IMR-90 (cell line): ENCODE measurements at regions not wholly inside any gene's neighbourhood (a gene's known extent, or its start where the extent isn't known, plus 50 kb on each side); places are given as distances from the start of the nearest gene placed in this dataset.
A peak's percentile ranks its signal among the peaks of the same experiment; 100 is the strongest.

Experiments
- ATAC-seq: fragments of 200-7000 bp; cut with Tn5 transposase; 2 replicates; pipeline ENCODE4 v1.9.1; 2020; ENCODE audit warnings: low read depth, mild to moderate bottlenecking, moderate library complexity
- BruUV-seq: library from RNA; stranded (reverse); fragments of 400-500 nt; replicated peaks from 2 replicates; lab custom pipeline; 2021; lab: Mats Ljungman, UMichigan
- CTCF ChIA-PET: fragments of 300-600 bp; formaldehyde crosslinking; extraction: SDS; loops from one replicate; lab custom pipeline; 2021; ENCODE audit warnings: antibody characterized with exemption; lab: Yijun Ruan, JAX
- POLR2A ChIA-PET: fragments of 300-600 bp; sonication (Branson Sonifier 250); formaldehyde crosslinking; loops from one replicate; lab custom pipeline; 2022; ENCODE audit warnings: antibody characterized with exemption; ENCODE audit not compliant: unreplicated experiment; lab: Charles Lee
- DNase-seq: peaks from one replicate; pipeline ENCODE4 v3.0.0; 2013
- H2AFZ ChIP-seq: replicated peaks from 2 replicates; pipeline ENCODE3; 2013; ENCODE audit warnings: low read length, mild to moderate bottlenecking; ENCODE audit not compliant: poor library complexity
- H2AK5ac ChIP-seq: 2 replicates; pipeline ENCODE4 v1.6.1; 2013; ENCODE audit warnings: low read depth, low read length, inconsistent platforms
- H2AK9ac ChIP-seq: replicated peaks from 2 replicates; pipeline ENCODE3; 2013; ENCODE audit warnings: mild to moderate bottlenecking, low read depth, low read length, moderate library complexity; ENCODE audit not compliant: poor library complexity
- H2BK120ac ChIP-seq: 2 replicates; pipeline ENCODE4 v1.6.1; 2013; ENCODE audit warnings: low read depth, low read length, inconsistent platforms
- H2BK15ac ChIP-seq: 3 replicates; pipeline ENCODE4 v1.6.1; 2013; ENCODE audit warnings: low read depth, low read length, inconsistent platforms
- H2BK20ac ChIP-seq: 2 replicates; pipeline ENCODE4 v1.6.1; 2013; ENCODE audit warnings: low read depth, mild to moderate bottlenecking, inconsistent platforms, low read length, moderate library complexity
- H2BK5ac ChIP-seq: 2 replicates; pipeline ENCODE4 v1.6.1; 2013; ENCODE audit warnings: mild to moderate bottlenecking, low read depth, low read length, inconsistent platforms; ENCODE audit not compliant: poor library complexity, severe bottlenecking
- H3K14ac ChIP-seq: replicated peaks from 2 replicates; pipeline ENCODE4 v1.6.1; 2013; ENCODE audit warnings: low read depth, low read length, inconsistent platforms
- H3K18ac ChIP-seq: 2 replicates; pipeline ENCODE4 v1.6.1; 2013; ENCODE audit warnings: low read depth, low read length, control low read depth
- H3K23ac ChIP-seq: 2 replicates; pipeline ENCODE4 v1.6.1; 2013; ENCODE audit warnings: low read depth, low read length, inconsistent platforms
- H3K27ac ChIP-seq: 2 replicates; pipeline ENCODE4 v1.5.1; 2013; ENCODE audit warnings: mild to moderate bottlenecking, control low read depth, low read length; ENCODE audit not compliant: insufficient read depth
- H3K27me3 ChIP-seq: 2 replicates; pipeline ENCODE4 v1.6.1; 2013; ENCODE audit warnings: low read length; ENCODE audit not compliant: control insufficient read depth, insufficient read depth
- H3K36me3 ChIP-seq: 2 replicates; pipeline ENCODE4 v1.6.1; 2013; ENCODE audit warnings: low read length, mixed read lengths; ENCODE audit not compliant: control insufficient read depth, insufficient read depth
- H3K4ac ChIP-seq: 2 replicates; pipeline ENCODE4 v1.6.1; 2013; ENCODE audit warnings: low read depth, low read length, inconsistent platforms
- H3K4me1 ChIP-seq: 2 replicates; pipeline ENCODE4 v1.6.1; 2013; ENCODE audit warnings: low read length, mixed read lengths; ENCODE audit not compliant: control insufficient read depth, insufficient read depth
- H3K4me2 ChIP-seq: 2 replicates; pipeline ENCODE4 v1.6.1; 2013; ENCODE audit warnings: low read depth, mild to moderate bottlenecking, control low read depth, low read length, moderate library complexity
- H3K4me3 ChIP-seq: 2 replicates; pipeline ENCODE4 v1.5.1; 2013; ENCODE audit warnings: low read depth, mild to moderate bottlenecking, control low read depth, low read length, moderate library complexity; ENCODE audit not compliant: insufficient read depth
- H3K56ac ChIP-seq: 2 replicates; pipeline ENCODE4 v1.6.1; 2013; ENCODE audit warnings: low read length, inconsistent platforms; ENCODE audit not compliant: insufficient read depth; ENCODE audit errors: extremely low read depth
- H3K79me1 ChIP-seq, 2 experiments: 2 replicates each; pipeline ENCODE4 v1.6.1; 2013; ENCODE audit warnings: low read length in 2 of 2, inconsistent platforms in 1 of 2, low read depth in 1 of 2
- H3K9ac ChIP-seq: 2 replicates; pipeline ENCODE4 v1.6.1; 2013; ENCODE audit warnings: low read depth, low read length, control low read depth
- H3K9me1 ChIP-seq: 2 replicates; pipeline ENCODE4 v1.6.1; 2013; ENCODE audit warnings: low read length, inconsistent platforms; ENCODE audit not compliant: insufficient read depth
- H3K9me3 ChIP-seq: 2 replicates; pipeline ENCODE4 v1.6.1; 2013; ENCODE audit warnings: low read length; ENCODE audit not compliant: control insufficient read depth, insufficient read depth
- H4K20me1 ChIP-seq: 2 replicates; pipeline ENCODE4 v1.6.1; 2013; ENCODE audit warnings: low read length, inconsistent platforms; ENCODE audit not compliant: insufficient read depth
- H4K5ac ChIP-seq: 2 replicates; pipeline ENCODE4 v1.6.1; 2013; ENCODE audit warnings: mild to moderate bottlenecking, low read depth, low read length, control low read depth
- H4K8ac ChIP-seq, 2 experiments: 2 replicates each; pipeline ENCODE4 v1.6.1; 2013; ENCODE audit warnings: low read depth in 2 of 2, low read length in 2 of 2, control low read depth in 1 of 2, inconsistent platforms in 1 of 2
- H4K91ac ChIP-seq: 2 replicates; pipeline ENCODE4 v1.6.1; 2013; ENCODE audit warnings: low read depth, low read length, inconsistent platforms; ENCODE audit not compliant: insufficient read depth
- BHLHE40 ChIP-seq: fragments of 150-350 bp; IDR thresholded peaks from 2 replicates; pipeline ENCODE4 v1.6.1; 2016; ENCODE audit warnings: mild to moderate bottlenecking, low read depth, low read length
- CEBPB ChIP-seq: IDR thresholded peaks from 2 replicates; pipeline ENCODE4 v1.6.1; 2012; ENCODE audit warnings: low read depth, low read length, improper control_type of control experiment
- CHD1 ChIP-seq: IDR thresholded peaks from 2 replicates; pipeline ENCODE4 v1.6.1; 2012; ENCODE audit warnings: low read depth, low read length, improper control_type of control experiment
- ELK1 ChIP-seq: fragments of 150-350 bp; IDR thresholded peaks from 2 replicates; pipeline ENCODE4 v1.6.1; 2016; ENCODE audit warnings: low read depth, mild to moderate bottlenecking, low read length, moderate library complexity, borderline replicate concordance
- FOS ChIP-seq: fragments of 150-350 bp; IDR thresholded peaks from 2 replicates; pipeline ENCODE4 v1.6.1; 2016; ENCODE audit warnings: low read depth, low read length
- MAFK ChIP-seq: IDR thresholded peaks from 2 replicates; pipeline ENCODE4 v1.6.1; 2012; ENCODE audit warnings: low read depth, low read length, improper control_type of control experiment
- NFE2L2 ChIP-seq: fragments of 150-350 bp; IDR thresholded peaks from 2 replicates; pipeline ENCODE4 v1.6.1; 2016; ENCODE audit warnings: low read depth, mild to moderate bottlenecking, low read length
- RCOR1 ChIP-seq: IDR thresholded peaks from 2 replicates; pipeline ENCODE4 v1.6.1; 2012; ENCODE audit warnings: mild to moderate bottlenecking, low read length, improper control_type of control experiment; ENCODE audit not compliant: insufficient replicate concordance
- SMC3 ChIP-seq: fragments of 150-350 bp; IDR thresholded peaks from 2 replicates; pipeline ENCODE4 v1.6.1; 2016; ENCODE audit warnings: low read depth, mild to moderate bottlenecking, antibody characterized with exemption, low read length, moderate library complexity
- WGBS, 2 experiments: methylation state at CpG; one replicate each; pipeline versions ENCODE4 v1.1.5 to v1.1.7; 2013; ENCODE audit warnings: missing lambda C conversion rate in 2 of 2; ENCODE audit not compliant: insufficient read length in 1 of 2; ENCODE audit errors: extremely low coverage in 2 of 2; 5-methylcytosine and 5-hydroxymethylcytosine counted together
- dilution Hi-C: fragments of 300-500 bp; cut with HindIII; formaldehyde crosslinking; loops from one replicate; pipeline ENCODE4 v1.14.3; 2018; ENCODE audit warnings: low sequenced_read_pairs; ENCODE audit not compliant: unreplicated experiment
- in situ Hi-C: fragments of 300-500 bp; cut with MboI; formaldehyde crosslinking; loops from 3 replicates; pipeline ENCODE4 v1.14.3; 2019; ENCODE audit warnings: low sequenced_read_pairs, inconsistent platforms, mixed read lengths
- intact Hi-C: fragments of 100-400 bp; cut with micrococcal nuclease; formaldehyde crosslinking; loops from 2 replicates; pipeline ENCODE4 v1.10.0; 2022
- TF ChIP-seq, protein P1 (sequence below): fragments of 150-350 bp; IDR thresholded peaks from 2 replicates; pipeline ENCODE4 v1.6.1; 2017; ENCODE audit warnings: mild to moderate bottlenecking, antibody characterized with exemption, low read length, low read depth

DNA sequence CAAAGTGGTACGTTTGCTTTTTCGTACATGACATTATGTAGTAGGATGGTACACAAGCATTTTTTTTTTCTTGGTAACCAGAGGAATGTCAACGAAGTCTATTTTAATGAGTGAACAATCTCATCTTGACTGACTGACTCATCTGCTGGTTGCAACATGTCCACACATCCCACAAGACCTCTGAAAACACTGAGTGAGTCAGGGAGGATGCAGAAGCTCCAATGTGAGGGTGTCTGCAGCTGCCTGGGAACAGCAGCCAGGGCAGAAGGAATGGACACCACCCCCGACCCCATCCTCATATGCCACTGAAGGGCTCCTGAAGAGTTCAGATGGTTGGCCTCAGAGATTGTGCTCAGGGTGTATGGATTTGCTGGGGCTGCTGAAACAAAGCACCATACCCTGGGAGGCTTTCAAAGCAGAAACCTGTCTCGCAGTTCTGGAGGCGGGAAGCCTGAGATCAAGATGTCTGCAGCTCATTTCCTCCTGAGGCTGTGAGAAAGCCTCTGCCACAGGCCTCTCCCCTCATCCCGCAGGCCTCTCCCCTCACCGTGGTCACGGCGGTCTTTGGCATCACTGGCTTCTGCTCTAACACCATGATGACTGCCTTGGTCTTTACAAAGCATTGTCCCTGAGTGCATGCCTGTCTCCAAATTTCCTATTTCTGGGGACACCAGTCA lies 124.6 kb downstream of the LRATD1 start:
- H3K27ac ChIP-seq, result no peak overlapping the region
- H3K4me2 ChIP-seq, result 0 out of 2 replicates have a peak overlapping the region, but pooled peaks have one; percentile 13
- no peak overlapping the region for H3K23ac ChIP-seq
- BruUV-seq, result no TSS peak
- H3K9ac ChIP-seq, result no peak overlapping the region
- peak; percentile 82 for ATAC-seq
- no peak overlapping the region for H2BK15ac ChIP-seq
- in situ Hi-C loops, result no loop called here
- no peaks in the 10 kb centered on the region for H3K79me1 ChIP-seq
- H3K4me3 ChIP-seq, result no peak overlapping the region
- no peak overlapping the region for H4K8ac ChIP-seq
- H4K91ac ChIP-seq, result no peak overlapping the region; the same call in 1 of the 2 replicates
- H2AK9ac ChIP-seq, result peak overlapping the region; percentile 71
- no peaks in the 10 kb centered on the region for H3K4me1 ChIP-seq
- H3K56ac ChIP-seq, result no peak overlapping the region
- H3K14ac ChIP-seq, result no peak overlapping the region
- peak overlapping the region; percentile 71 for H3K4ac ChIP-seq
- no peaks in the 10 kb centered on the region for H3K9me1 ChIP-seq
- no peak overlapping the region for H2BK5ac ChIP-seq
- TF ChIP-seq, protein P1, sequence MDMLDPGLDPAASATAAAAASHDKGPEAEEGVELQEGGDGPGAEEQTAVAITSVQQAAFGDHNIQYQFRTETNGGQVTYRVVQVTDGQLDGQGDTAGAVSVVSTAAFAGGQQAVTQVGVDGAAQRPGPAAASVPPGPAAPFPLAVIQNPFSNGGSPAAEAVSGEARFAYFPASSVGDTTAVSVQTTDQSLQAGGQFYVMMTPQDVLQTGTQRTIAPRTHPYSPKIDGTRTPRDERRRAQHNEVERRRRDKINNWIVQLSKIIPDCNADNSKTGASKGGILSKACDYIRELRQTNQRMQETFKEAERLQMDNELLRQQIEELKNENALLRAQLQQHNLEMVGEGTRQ, result no peak
- no peak for TF ChIP-seq BHLHE40
- TF ChIP-seq FOS, result peak; percentile 9; the same call in 1 of the 2 replicates
- TF ChIP-seq NFE2L2, result no peak
- no peak for TF ChIP-seq ELK1
- TF ChIP-seq MAFK, result no peak
- no peak for TF ChIP-seq CHD1
- no peak for TF ChIP-seq RCOR1
- TF ChIP-seq CEBPB, result peak; percentile 93
- no peak for TF ChIP-seq SMC3
- H3K9me3 ChIP-seq, result peaks cover 5% of the 10 kb centered on the region
- ChIA-PET CTCF (no interaction called here), POLR2A (no interaction called here)
- H2BK20ac ChIP-seq, result no peak overlapping the region; the same call in 1 of the 2 replicates
- H2AK5ac ChIP-seq, result no peak overlapping the region
- H4K5ac ChIP-seq, result no peak overlapping the region
- dilution Hi-C loops, result no loop called here
- H2AFZ ChIP-seq, result peak overlapping the region; percentile 65
- no peak overlapping the region for H3K18ac ChIP-seq
- H2BK120ac ChIP-seq, result peak overlapping the region; percentile 11; the same call in 1 of the 2 replicates
- H3K27me3 ChIP-seq, result no peaks in the 10 kb centered on the region
- WGBS, 2 experiments, result 80% methylated on average over 1 of the region's 10 CpGs; no CpG with 5 or more reads in 1 of the 2 experiments
- intact Hi-C loops, result loop anchor here (2.0 to 10.0 kb wide), 2 partner anchors 34 to 122 kb away; partner anchors contain the start of gene LRATD1
- no peaks in the 10 kb centered on the region for H3K36me3 ChIP-seq
- peak; percentile 85 for DNase-seq
- H4K20me1 ChIP-seq, result no peaks in the 10 kb centered on the region
